ENCODE measurements at regions not wholly inside any gene's neighbourhood (a gene's known extent, or its start where the extent isn't known, plus 50 kb on each side); places are given as distances from the start of the nearest gene placed in this dataset.

DNA sequence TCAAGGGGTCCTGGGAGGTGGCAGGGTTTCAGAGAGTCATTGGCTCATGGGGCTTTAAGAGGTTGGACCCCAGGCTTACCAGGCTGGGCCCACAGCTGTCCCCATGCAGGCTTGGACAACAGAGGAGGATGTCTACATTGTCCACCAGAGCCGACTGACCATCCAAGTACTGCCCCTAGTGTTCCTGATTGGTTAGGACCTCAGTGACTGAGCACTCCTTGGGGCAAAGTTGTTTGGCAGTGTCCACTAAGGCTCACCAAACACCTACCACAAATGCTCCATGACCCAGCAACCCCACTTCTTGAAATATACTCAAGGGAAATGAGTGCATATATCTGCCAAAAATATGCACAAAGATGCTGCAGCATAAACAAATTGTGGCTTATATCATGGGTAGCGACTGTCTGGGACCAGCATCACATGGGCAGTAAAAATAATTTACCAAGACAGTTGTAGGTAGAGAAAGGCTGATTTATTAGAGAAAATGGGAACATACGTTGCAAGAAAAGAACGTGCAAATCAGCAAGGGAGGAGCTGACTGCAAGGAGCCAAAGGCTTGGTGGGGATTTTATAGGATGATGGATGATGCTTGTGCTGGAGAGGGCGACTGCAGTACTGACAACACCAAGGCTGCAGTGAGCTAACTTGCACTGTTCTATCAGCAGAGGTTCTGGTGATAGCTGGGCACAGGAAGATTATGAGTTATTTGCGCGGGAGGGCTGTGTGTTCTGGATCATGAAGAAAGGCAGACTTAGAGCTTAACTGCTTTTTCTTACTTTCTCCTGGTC lies 265.2 kb downstream of the GADD45G start:
- no peak for DNase-seq

DNA sequence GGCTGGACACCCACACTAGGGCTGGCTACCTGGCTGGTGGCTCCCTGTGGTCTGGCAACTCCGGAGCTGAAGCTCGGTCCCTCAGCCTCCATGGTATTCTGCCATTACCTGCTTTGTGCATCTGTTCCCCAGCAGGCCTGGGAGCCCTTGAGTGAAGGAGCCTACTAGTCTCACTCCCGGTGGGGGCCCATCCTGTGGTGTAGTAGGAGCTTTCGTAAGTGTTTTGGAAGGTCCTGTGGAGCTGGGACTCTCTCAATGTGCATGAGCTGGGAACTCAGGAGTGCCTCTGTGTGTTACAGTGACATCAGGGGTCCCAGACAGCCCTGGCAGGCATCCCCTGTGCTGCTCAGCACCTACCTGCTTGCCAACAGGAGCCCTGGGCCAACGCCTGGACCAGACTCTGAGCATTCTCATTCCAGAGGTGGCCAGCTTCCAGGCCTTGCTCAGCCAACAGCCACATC lies 267.1 kb downstream of the GADD45G start:
- DNase-seq, result no peak

DNA sequence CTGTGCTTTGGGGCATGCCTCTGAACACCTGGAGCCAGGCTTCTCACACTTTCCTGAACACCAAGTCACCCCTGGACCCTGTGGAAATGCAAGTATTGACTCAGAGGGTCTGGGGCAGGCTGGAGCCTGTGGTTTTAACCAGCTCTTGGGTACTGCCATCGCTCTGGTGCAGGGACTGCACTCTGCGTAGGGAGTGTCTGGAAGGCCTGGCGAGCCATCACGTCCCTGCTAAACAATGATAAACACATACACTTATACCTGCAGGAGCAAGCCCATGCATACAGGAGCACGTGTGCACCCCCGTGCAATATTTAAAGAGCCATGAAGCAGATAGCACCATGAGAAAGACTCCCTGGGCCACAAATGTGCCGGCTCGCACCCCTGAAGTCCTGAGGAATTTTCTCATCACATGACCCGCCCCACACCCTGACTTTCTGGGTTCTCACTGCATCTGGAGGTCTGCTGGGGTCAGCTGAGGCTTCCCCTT lies 267.7 kb downstream of the GADD45G start:
- no peak for DNase-seq

DNA sequence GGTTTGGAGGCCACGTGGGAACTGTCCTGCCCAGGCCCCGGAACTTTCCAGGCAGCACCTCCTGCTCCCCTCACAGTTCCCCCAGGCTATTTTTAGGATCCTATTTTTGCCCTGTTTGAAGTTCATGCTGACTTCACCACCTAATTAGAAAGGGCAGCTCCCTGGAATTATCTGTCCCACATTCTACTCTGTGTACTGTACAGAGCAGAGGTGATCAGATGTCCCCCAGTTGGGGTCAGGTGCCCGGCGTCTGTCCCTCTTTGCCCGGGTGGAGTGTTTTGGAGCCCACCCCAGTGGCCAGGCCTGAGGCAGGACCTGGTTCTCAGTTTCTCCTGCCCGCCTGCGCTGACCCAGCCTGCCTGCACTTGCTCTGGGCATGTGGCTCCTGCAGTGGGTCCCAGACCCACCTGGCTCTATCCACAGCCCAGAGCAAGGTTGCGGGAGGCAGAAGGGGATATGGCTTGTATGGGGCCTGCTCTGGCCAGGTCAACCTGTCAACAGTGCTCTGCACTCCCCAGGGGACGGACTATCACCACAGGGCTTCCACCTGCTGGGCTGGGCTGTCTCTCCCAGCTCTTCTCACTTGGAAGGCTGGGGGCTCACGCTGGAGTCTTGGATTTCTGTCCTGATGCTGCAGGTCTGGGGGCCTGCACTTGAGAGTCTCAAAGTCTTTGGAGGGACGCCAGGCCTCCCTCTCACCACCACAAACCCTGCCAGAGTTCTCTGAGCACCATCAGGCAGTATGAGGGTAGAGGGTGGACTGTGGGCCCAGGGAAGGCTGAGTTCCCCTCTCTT lies 268.3 kb downstream of the GADD45G start:
- no peak for DNase-seq

DNA sequence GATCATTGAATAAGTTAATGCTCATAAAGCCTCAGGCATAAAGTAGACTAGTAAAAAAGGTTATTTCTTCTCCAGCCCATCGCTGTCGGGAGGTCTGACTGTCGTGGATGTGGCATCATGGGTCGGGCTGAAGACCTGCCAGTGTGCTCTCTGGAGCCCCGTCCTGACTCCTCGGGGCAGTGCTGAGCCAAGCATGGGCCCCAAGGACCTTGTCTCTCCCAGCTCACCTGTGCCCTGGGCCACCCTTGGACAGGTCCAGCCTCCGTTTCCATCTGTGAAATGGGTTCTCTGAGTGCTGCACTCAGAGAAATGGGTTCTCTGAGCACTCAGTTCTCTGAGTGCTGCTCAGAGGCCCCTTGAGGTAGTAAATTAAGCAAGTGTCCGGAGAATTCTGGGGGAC lies 269.0 kb downstream of the GADD45G start:
- no peak for DNase-seq

DNA sequence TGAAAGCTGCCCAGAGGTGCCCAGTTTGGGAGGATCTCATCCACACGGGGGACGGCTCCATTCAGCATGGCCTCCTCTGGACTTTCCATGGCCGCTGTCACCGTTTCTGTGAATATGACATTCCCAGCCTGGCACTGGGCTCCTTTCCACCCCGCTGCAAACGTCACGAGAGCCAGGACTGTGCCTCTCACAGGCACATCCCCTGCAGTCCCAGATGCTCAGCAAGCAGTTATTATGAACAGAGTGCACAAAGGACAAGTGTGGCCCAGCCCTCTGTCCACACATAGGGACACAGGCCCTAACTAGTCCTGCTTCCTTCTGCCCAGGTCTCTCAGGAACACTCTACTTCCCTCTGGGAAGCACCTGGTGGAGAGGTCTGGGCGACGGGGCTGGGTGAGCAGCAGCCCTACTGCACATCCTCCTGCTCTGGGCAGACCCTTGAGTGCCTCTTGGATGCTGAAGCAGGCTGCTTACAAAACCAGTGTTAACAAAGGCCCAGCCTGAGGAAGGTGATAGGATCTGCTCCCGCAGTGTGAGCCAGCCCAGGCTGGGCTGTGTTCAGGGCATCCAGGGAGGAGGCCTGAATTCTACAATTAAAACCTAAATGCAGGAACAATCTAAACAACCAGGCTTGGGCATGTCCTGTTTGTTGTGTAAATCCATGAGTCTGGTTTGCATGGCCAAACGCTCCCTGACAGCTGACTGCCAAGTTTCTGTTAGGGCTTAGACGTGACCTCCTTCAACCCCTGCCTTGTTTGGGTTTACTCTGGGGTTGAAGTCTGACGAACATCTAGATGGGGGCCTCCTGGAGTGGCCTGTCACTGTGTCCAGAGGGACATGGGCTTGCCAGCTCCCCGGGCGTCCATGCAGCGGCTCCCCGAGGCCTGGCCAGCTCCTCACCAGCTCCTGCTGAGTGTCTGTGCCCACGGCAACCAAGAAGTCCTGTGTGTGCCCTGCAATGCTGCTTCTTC lies 269.8 kb downstream of the GADD45G start:
- peak; percentile 32 for DNase-seq

DNA sequence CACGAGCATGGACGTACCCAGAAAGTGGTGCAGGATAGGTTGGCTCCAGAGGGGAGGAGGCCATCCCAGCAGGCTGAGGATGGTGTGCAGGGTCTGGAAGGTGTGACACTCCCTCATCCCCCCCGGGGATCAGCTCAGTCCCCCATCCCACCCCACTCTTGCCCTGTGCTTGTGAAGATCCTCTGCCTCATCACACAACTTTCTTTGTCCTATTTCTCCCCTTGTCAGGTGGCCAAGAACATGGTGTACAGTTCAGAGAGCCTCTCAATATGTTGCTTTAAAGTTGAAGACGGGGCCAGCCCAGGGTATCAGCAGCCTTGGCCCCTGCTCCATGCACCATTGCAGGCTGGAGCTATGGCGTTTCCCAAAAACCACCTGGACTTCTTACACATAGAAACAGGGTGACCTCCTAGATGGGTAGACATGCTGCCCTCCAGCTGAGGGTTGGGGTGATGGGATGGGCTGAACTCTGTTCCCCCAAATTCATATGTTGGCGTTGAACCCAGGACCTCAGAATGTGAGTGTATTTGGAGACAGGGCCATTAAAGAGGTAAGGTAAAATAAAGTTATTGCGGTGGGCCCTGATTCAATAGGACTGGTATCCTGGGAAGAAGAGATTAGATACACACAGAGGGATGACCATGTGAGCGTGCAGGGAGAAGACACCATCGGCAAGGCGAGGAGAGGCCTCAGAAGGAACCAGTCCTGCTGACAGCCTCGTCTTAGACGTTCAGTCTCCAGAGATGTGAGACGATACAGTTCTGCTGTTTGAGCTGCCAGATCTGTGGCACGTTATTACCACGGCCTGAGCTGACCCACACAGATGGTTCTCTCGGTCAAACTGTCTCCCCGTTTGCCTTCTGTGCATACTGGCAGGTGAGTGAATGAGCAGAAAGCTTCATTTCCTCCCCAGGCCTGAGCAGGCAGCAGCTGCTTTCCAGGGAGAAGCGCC lies 272.5 kb downstream of the GADD45G start:
- no peak for DNase-seq

DNA sequence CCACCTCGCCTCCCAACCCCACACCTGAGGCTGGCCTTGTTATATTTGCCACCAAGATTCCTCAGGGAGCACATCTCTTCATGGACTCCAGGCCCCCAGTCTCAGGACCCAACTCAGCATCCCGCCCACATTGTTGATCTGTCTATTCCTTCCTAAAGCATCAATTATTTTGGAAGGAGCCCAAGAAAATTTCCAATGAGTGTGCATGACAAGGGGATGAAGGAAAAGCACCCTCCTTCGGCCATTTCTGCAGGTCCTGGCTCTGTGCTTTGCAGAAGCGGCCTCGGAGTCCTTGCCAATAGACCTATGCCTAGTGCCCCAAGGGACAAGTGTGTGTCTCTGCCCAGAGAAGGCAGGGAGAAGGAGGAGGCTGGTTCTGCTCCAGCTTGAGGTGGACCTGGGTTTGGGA lies 273.2 kb downstream of the GADD45G start:
- no peak for DNase-seq

DNA sequence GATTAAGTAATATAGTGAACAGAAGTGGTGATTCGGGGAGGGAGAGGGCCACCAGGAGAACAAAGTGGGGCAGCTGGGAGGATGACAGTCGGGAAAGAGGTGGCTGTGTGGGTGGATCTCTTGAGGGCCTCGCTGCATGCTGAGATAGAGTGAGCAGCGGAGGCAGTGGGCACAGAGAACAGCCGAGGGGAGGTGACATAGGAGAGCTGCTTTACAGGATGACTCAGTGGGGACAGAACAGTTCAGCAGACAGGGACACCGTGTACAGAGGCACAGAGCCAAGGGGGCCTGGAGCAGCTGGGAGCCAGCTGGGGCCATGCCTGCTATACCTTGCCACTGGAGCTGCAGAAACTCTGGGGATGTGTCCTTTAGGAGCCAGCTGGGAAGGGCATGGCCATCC lies 273.9 kb downstream of the GADD45G start:
- DNase-seq, result no peak

DNA sequence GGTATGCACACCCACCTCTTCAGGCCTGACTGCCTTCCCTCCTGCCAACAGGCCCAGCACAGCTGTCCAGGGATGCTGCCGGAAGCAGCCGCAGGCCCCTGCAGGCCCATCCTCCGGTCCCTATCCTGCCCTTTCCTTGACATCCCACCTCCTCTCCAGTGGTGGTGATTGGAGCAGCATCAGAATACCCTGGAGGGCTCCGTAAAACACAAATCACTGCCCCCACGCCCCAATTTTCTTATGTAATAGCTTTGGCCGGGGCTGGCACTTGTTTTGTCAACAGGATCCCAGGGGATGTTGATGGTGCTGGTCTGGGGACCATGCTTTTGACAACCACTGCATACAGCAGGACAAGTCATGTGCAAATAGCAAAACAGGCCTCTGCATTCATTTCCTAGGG lies 274.5 kb downstream of the GADD45G start:
- no peak for DNase-seq

DNA sequence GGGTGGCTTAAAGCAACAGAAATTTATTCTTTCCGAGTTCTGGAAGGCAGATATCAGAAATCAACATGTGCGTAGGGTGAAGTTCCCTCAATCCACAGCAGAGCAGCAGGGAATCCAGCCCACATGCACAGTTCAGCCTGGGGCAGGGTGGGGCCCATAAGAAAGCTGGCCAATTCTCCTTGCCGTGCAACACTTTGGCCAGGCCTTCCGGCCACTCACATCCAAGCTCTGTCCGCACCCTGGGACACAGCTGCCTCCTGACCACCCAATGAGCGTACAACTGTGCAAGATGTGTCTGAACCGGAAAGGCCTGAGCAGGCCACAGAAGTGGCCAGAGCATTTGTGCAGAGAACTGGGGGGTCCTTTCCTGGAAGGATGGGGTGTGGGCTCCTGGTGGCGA lies 274.9 kb downstream of the GADD45G start:
- DNase-seq, result no peak

DNA sequence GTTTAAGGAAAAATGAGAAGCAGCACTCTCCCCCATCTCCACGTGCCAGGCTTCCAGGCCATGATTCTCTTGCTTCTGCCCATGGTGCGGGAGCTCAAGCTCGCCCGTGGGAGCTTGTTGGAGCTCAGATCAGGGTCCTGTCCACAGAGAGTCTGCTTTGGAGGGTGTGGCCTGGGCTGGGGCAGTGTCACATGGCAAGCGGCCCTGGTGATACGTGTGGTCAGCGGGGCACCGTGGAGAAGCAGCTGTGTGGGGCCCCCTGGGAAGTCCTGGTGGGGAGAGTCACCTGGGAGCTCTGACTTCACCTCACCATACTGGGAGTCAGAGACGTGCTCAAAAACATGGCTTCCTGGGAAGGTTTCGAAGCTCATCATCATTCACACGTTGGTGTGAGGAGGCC lies 275.3 kb downstream of the GADD45G start:
- no peak for DNase-seq

DNA sequence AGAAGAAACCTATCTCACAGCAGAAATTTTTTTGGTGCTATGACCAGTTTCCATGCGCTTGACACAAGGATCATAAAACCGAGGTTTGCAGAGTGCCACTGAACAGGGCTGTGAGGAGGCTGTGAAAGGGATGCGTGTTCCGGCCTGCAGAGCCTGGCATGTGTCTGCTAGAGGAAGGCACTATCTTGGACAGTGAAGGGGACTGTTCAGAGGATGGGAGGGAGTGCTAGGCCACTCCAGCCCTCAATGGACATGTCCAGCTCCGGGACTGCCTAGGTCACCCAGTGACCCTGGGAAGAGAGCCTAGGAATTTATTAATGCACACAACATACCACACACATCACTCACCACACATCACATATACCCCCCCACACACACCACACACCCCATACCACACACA lies 275.9 kb downstream of the GADD45G start:
- no peak for DNase-seq

DNA sequence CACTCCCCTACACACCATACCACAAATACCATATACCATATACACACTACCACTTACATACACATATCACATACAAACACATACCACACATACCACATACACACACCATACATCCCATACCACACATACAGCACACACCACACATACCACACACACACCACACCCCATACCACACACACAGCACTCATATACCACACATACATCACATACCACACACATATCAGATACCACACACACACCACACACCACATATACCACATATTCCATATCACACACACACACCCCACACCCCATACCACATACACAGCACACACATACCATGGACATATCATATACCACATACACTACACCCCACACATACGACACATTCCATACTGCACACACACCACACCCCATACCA lies 276.6 kb downstream of the GADD45G start:
- no peak for DNase-seq

DNA sequence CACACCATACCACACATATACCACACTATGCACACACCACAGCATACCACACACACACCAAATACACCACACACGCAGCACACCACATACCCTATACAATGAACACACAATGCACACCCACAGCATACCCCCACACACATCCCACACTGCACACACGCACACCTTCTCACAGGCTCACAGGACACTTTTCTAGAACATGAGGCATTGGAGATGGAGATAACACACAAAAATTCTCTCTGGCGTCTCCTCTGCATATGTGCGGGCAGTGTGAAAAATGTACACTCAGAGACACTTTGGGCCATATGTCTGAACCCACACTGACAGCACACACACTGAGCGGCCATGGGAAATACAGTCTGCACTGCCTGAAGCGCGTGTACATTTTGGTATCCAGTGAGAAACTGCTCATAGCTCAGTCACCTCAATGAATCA lies 278.1 kb downstream of the GADD45G start:
- no peak for DNase-seq

DNA sequence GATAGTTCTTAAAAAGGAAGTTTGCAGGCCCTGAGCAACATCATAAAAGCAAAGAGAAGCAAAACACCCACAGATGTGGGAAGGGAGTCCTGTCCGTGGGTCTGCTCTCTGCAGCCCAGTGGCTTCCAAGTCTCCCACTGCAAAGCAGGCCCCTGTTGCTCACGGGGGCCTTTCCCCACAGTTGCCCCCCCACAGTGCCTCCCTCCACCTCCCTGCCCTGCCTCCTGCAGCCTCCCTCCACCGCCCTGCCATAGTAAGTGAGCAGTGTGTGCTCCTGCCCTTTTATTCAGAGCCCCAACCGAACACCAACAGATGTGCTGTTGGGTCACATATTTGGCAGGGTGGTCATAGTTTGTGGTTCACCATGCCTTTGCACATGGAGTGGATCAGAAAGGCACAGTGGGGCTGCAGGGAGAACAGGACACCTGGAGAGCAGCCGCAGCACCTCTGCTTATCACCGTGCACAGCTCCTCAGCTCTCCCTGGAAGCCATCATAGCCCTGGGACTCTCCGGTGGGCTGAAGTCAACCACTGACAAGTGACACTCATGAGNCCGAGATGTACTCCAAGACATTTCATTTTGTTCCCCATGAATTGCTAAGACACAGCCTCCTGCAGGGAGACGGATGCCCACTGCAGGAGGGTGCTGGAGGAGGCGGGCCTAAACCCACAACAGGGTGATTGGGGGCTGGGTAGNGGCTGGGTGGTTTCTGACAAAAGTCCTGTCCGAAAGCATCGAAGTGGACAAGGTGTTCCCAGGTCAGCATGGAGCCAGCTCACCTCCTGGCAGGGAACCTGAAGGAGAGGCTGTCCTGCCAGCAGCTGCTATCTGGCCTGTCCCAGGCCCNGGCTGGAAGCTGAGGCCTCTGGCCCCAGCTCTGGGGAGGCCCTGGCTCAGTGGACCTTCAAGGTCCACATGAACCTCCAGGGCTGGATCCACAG lies 278.9 kb downstream of the GADD45G start:
- no peak for DNase-seq

DNA sequence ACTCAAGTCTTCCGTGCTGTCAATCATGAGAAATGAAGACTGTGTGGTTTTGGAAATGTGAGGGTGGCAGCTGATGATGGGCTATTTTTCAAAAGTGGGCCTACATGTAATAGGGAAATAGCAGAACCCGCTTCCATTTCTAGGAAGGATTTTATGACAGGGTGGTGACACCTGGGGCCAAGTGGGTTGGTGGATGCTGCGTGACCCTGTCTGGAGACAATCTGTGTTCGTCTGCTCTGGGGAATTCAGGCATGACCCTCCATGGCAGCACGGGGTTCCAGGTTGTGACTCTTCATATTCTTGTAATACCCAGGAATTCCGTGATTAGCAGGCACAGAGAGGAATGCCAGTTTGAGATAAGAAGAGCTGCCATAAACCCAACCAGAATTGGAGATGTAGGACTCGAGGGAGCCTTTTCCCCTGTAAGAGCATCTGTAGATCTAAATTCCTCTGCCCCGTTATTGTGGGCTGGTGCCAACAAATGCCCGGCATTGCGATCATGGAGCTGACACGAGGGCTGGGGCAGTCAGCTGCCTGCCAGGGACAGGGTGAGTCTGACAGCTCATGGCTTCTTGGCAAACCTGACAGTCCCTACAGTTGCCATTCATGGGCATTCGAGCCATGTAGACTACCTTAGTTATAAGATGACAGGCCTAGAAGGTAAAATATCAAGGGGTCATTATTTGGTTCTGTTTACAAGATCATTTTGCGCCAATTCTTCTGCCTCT lies 279.7 kb downstream of the GADD45G start:
- no peak for DNase-seq

DNA sequence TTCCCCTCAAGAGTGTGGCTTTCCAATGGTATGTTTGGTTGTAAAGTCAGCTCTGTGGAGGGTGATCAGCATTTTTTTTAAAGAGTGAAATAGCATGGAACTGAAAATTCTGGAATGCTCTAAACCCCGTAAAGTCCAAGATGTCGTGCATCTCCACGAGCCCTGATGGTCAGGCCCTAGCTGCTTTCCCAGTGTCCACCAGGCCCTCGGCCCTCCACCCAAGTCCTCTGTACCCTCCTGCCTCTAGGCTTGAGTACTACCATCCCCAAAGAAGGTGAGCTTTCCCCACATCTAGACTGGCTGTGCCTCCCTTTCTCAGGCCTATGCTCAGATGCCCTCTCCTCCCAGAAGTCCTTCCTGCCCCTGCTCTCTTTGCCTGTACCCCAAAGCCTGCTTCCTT lies 280.3 kb downstream of the GADD45G start:
- no peak for DNase-seq

DNA sequence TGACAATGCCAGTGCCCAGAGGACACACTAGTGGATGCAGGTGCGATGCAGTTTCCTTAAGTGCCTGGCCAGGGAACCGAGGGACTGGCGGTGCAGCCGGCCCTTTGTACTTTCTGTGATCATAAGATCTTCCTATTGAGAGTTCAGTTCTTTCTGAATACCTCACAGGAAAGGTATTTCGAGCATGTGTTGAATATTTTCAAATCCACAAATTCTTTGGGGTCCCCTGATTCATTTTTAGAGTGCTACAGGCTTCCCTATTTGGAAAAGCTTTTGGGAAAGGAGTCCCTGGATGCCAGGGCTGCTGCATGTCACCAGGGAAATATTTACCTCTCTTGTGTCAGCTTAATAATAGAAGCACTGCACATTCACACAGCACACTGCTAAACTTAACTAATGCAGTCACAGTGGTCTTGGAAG lies 281.5 kb downstream of the GADD45G start:
- DNase-seq, result no peak

DNA sequence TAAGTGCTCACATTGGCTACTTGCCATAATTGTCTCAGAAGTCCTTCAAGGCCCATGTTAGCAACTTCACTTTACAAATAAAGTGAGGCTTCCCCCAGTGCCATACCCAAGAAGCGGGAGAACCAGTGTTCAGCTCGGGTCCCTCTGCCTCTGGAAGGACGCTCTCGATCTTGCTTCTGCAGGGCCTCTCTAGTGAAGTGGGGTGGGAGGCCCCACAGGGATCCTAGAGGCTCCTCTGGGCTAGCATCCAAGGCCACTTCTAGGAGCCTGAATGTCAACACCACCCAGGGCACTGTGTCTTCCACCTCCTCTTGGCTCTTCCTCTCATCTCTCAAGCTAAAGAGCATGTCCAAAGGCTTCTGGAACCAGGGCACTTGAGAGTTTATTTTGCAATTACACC lies 282.5 kb downstream of the GADD45G start:
- DNase-seq, result no peak

Measured in midbrain (tissue), 1 donor.